HK-2 (cell line): ENCODE measurements at regions not wholly inside any gene's neighbourhood (a gene's known extent, or its start where the extent isn't known, plus 50 kb on each side); places are given as distances from the start of the nearest gene placed in this dataset.

Experiments used
- DNase-seq: peaks from one replicate; pipeline ENCODE4 v3.0.0-alpha.2; 2018; ENCODE audit not compliant: unreplicated experiment

- no peak for DNase-seq
Measured at GRCh38 chr7:108686494-108686893, 116.8 kb downstream of the DNAJB9 start.

GRCh38 chr7:108697254-108697653, 127.6 kb downstream of the DNAJB9 start:
- DNase-seq = no peak

GRCh38 chr7:108711611-108712010, 141.9 kb downstream of the DNAJB9 start:
- DNase-seq = no peak

GRCh38 chr7:108716783-108717182, 147.1 kb downstream of the DNAJB9 start:
- DNase-seq = no peak

GRCh38 chr7:108717781-108718180, 148.1 kb downstream of the DNAJB9 start:
- DNase-seq = no peak

GRCh38 chr7:108719631-108720030, 150.0 kb downstream of the DNAJB9 start:
- no peak for DNase-seq

- no peak for DNase-seq
Measured at GRCh38 chr7:108722561-108722960, 152.9 kb downstream of the DNAJB9 start.

GRCh38 chr7:108723381-108723814, 153.7 kb downstream of the DNAJB9 start:
- DNase-seq = no peak

GRCh38 chr7:108724251-108725100, 154.8 kb downstream of the DNAJB9 start:
- no peak for DNase-seq

GRCh38 chr7:108735814-108736213, 166.1 kb downstream of the DNAJB9 start:
- DNase-seq = no peak

- DNase-seq = no peak
Measured at GRCh38 chr7:108736221-108736891, 166.7 kb downstream of the DNAJB9 start.

- DNase-seq = no peak
Measured at GRCh38 chr7:108770981-108771745, 201.5 kb downstream of the DNAJB9 start.

GRCh38 chr7:108771853-108772252, 202.2 kb downstream of the DNAJB9 start:
- no peak for DNase-seq

GRCh38 chr7:108777966-108778365, 208.3 kb downstream of the DNAJB9 start:
- DNase-seq = no peak

- no peak for DNase-seq
Measured at GRCh38 chr7:108789451-108789850, 219.8 kb downstream of the DNAJB9 start.

- DNase-seq = no peak
Measured at GRCh38 chr7:108794466-108794865, 224.8 kb downstream of the DNAJB9 start.

- DNase-seq = no peak
Measured at GRCh38 chr7:108802650-108803049, 233.0 kb downstream of the DNAJB9 start.

GRCh38 chr7:108805808-108806397, 236.2 kb downstream of the DNAJB9 start:
- no peak for DNase-seq

GRCh38 chr7:108808549-108809266, 239.0 kb downstream of the DNAJB9 start:
- no peak for DNase-seq

- DNase-seq = no peak
Measured at GRCh38 chr7:108809356-108809755, 239.7 kb downstream of the DNAJB9 start.

GRCh38 chr7:108810756-108811385, 241.2 kb downstream of the DNAJB9 start:
- no peak for DNase-seq
